NT2/D1 (cell line): ENCODE measurements at regions not wholly inside any gene's neighbourhood (a gene's known extent, or its start where the extent isn't known, plus 50 kb on each side); places are given as distances from the start of the nearest gene placed in this dataset.

Source experiments
- DNase-seq: peaks from one replicate; pipeline ENCODE4 v3.0.0-alpha.2; 2011; ENCODE audit warnings: low read depth, low spot score
- H3K27me3 ChIP-seq: 2 replicates; pipeline ENCODE4 v1.6.0; 2011; ENCODE audit warnings: mild to moderate bottlenecking; ENCODE audit not compliant: insufficient read length, insufficient read depth
- H3K36me3 ChIP-seq: 2 replicates; pipeline ENCODE4 v1.6.1; 2011; ENCODE audit warnings: mild to moderate bottlenecking, low read length, mixed read lengths; ENCODE audit not compliant: insufficient read depth, insufficient read length
- H3K4me1 ChIP-seq: 2 replicates; pipeline ENCODE4 v1.5.1; 2011; ENCODE audit not compliant: insufficient read depth, insufficient read length
- H3K4me3 ChIP-seq: 2 replicates; pipeline ENCODE4 v1.5.1; 2011; ENCODE audit warnings: low read depth; ENCODE audit not compliant: insufficient read length
- H3K9ac ChIP-seq: 2 replicates; pipeline ENCODE4 v1.6.0; 2011; ENCODE audit warnings: low read depth; ENCODE audit not compliant: insufficient read length
- H3K9me3 ChIP-seq: 2 replicates; pipeline ENCODE4 v1.5.1; 2011; ENCODE audit warnings: mild to moderate bottlenecking, low read length; ENCODE audit not compliant: insufficient read depth
- SUZ12 ChIP-seq: IDR thresholded peaks from 2 replicates; pipeline ENCODE4 v1.6.1; 2011; ENCODE audit not compliant: insufficient read length, insufficient read depth; ENCODE audit errors: extremely low read depth
- YY1 ChIP-seq: IDR thresholded peaks from 2 replicates; pipeline ENCODE4 v1.6.1; 2011; ENCODE audit not compliant: insufficient read length, insufficient read depth
- ZNF274 ChIP-seq: IDR thresholded peaks from 2 replicates; pipeline ENCODE4 v1.6.1; 2011; ENCODE audit warnings: mild to moderate bottlenecking, low read depth, low read length

DNA sequence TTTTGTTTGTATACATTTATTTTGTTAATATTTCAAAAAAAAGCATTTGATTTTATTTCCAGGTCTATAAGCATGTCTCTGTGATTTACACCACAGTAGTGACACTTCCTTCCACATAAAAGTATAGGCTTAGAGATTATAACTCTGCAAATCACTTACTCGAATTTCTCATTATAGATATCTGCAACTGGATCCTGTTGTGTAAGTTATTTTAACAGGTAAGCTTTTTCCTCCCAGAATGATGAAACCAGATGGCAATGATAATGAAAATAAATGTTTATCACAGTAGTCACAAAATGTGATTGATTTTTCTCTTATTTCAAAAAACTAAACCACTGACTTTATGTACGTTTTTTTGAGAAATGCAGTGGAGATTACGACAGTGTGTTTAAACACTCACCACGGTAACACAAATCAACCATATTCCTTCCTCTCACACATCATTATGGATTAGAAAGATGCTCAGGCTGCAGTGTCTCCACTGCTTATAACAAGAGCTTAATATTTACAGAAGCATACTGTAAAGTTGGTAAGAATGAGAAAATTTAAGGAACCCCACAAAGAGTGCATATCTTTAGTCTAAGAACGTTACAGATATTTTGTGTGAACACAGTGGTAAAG is 194.6 kb downstream of the ATXN7L3B start:
- H3K4me1 ChIP-seq, result no peaks in the 10 kb centered on the region
- no peaks in the 10 kb centered on the region for H3K9me3 ChIP-seq
- DNase-seq, result no peak
- TF ChIP-seq YY1, result no peak
- TF ChIP-seq ZNF274, result no peak
- no peak for TF ChIP-seq SUZ12
- H3K36me3 ChIP-seq, result no peaks in the 10 kb centered on the region
- H3K4me3 ChIP-seq, result no peak overlapping the region
- H3K9ac ChIP-seq, result no peak overlapping the region
- H3K27me3 ChIP-seq, result no peaks in the 10 kb centered on the region

DNA sequence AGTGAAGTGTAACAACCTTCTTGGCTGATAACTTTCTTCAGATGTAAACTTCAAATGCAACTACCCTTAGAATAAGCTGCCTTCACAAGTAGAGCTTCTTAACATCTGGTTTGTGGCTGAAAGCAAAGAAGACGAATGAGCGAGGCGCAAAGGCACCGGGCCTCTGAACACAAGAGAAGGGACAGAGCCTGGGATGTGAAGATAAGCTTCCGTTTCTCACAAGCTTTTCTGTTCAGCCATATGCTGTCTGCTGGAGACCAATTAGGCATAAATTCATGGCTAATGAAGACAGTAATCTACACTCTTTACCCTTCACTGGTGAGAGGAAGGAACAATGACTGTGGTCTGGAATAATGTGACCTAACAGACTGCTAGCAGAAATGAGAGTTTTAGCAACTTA is 195.2 kb downstream of the ATXN7L3B start:
- TF ChIP-seq ZNF274 (no peak), SUZ12 (no peak), YY1 (no peak)
- DNase-seq, result no peak
- no peaks in the 10 kb centered on the region for H3K36me3 ChIP-seq
- no peaks in the 10 kb centered on the region for H3K27me3 ChIP-seq
- no peaks in the 10 kb centered on the region for H3K9me3 ChIP-seq
- H3K9ac ChIP-seq, result no peak overlapping the region
- no peaks in the 10 kb centered on the region for H3K4me1 ChIP-seq
- no peak overlapping the region for H3K4me3 ChIP-seq

DNA sequence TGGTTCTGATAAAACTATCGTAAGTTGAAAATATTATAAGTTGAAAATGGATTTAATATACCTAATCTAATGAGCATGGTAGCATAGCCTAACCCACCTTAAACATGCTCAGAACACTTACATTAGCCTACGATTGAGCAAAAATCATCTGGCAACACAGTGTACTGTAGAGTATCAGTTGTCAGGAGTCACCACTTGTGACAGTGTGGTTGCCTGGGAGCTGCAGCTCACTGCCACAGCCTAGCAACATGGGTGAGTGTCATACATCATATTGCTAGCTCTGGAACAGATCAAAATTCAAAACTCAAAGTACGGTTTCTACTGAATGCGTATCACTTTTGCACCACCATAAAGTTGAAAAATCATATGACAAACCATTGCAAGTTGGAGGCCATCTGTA is 203.5 kb downstream of the ATXN7L3B start:
- TF ChIP-seq ZNF274, result no peak
- TF ChIP-seq YY1, result no peak
- no peak for TF ChIP-seq SUZ12
- Histone ChIP-seq H3K4me1 (no peaks in the 10 kb centered on the region), H3K4me3 (no peak overlapping the region), H3K9ac (no peak overlapping the region), H3K9me3 (no peaks in the 10 kb centered on the region), H3K27me3 (no peaks in the 10 kb centered on the region), H3K36me3 (no peaks in the 10 kb centered on the region)
- no peak for DNase-seq

DNA sequence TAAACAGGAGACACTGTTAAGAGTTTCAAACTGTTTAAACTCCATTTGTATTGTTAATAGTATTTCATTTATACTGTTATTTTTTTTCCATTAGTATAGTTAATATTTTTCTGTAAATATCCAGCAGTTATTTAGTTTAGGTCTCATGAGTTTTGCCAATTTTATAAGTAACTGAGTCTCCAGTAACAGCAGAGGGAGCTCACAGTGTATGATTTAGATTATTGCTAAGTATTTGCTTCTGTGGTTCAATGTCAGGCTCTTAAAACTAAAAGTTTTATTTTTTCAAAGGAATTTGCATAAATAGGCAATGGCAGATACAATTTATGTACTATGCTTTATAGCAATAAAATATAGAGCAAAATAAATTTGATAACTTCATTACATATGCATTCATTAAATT is 209.7 kb downstream of the ATXN7L3B start:
- no peak for DNase-seq
- Histone ChIP-seq H3K4me1 (no peaks in the 10 kb centered on the region), H3K9ac (no peak overlapping the region), H3K4me3 (no peak overlapping the region), H3K27me3 (no peaks in the 10 kb centered on the region), H3K36me3 (no peaks in the 10 kb centered on the region), H3K9me3 (no peaks in the 10 kb centered on the region)
- TF ChIP-seq ZNF274 (no peak), SUZ12 (no peak), YY1 (no peak)

DNA sequence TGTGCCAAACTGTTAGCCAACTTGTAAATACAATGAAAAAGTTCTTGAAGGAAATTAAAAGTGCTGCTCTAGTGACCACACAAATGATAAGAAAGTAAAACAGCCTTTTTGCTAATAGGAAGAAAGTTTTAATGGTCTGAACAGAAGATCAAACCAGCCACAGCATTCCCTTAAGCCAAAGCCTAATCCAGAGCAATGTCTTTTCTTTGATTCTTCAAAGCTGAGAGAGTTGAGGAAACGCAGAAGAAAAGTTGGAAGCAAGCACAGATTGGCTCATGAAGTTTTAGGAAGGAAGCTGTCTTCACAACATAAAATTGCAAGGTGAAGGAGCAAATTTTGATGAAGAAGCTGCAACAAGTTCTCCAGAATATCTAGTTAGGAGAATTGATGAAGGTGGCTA is 213.8 kb downstream of the ATXN7L3B start:
- no peak overlapping the region for H3K9ac ChIP-seq
- H3K36me3 ChIP-seq, result no peaks in the 10 kb centered on the region
- no peaks in the 10 kb centered on the region for H3K9me3 ChIP-seq
- no peaks in the 10 kb centered on the region for H3K27me3 ChIP-seq
- H3K4me1 ChIP-seq, result no peaks in the 10 kb centered on the region
- no peak for DNase-seq
- no peak for TF ChIP-seq SUZ12
- no peak for TF ChIP-seq ZNF274
- no peak for TF ChIP-seq YY1
- H3K4me3 ChIP-seq, result no peak overlapping the region

DNA sequence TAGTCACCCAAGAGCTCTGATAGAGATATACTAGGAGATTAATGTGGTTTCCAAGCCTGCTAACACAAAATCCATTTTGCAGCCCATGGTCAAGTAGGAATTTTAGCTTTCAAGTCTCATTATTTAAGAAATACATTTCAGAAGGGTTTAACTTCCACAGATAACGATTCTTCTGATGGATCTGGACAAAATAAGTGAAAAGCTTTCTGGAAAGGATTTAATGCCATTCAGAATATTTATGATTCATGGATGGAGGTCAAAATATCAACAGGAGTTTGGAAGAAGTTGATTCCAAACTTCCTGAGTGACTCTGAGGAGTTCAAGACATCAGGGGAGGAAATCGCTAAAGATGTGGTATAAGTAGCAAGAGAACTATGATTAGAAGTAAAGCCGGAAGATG is 214.6 kb downstream of the ATXN7L3B start:
- Histone ChIP-seq H3K4me1 (no peaks in the 10 kb centered on the region), H3K9ac (no peak overlapping the region), H3K36me3 (no peaks in the 10 kb centered on the region), H3K4me3 (no peak overlapping the region), H3K9me3 (no peaks in the 10 kb centered on the region), H3K27me3 (no peaks in the 10 kb centered on the region)
- TF ChIP-seq SUZ12 (no peak), ZNF274 (no peak), YY1 (no peak)
- no peak for DNase-seq

DNA sequence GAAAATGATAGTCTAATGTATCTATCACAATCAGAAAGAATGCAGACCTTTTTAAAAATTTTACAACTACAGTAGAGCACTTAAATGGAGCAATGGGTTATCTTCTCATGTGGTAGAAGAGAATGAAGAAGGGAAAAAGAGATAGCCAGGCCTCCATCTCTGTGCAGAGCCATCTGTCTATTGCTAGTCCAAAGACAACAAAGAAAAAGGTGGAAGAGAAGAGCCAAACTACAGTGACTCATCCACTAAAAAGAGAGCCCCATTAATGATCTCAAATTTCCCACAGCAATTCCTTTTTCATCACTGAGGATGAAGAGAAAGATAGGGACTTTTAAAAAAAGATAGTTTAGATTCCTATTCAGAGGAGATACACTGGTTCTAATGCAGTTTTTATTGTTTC is 232.9 kb downstream of the ATXN7L3B start:
- TF ChIP-seq SUZ12 (no peak), YY1 (no peak), ZNF274 (no peak)
- Histone ChIP-seq H3K27me3 (no peaks in the 10 kb centered on the region), H3K4me1 (no peaks in the 10 kb centered on the region), H3K9ac (no peak overlapping the region), H3K36me3 (no peaks in the 10 kb centered on the region), H3K4me3 (no peak overlapping the region), H3K9me3 (no peaks in the 10 kb centered on the region)
- DNase-seq, result no peak
